ENCODE measurements at regions not wholly inside any gene's neighbourhood (a gene's known extent, or its start where the extent isn't known, plus 50 kb on each side); places are given as distances from the start of the nearest gene placed in this dataset.

DNA sequence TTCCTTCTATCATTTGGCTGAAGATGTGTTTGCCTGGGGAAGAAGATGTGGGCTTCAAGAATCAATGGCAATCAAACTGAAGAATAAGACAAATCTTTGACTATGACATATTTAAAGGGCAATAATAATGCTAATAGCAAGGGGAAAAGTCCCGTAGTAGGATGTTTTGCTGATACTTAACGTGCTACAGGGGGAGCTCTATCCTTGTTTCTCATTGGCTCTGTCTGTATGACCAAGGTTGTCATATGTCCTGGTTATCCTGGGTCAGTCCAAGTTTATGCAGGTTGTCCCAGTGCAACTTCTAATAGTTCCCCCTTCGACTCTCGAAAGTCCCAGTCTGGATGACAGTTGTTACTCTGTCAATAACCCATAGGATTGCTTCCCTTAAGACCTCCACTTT is 321.3 kb downstream of the DHX35 start:
- H3K4me3 ChIP-seq, result no peak overlapping the region
- H3K4me1 ChIP-seq, result peaks cover 0 to 12% (median 6%) of the 10 kb centered on the region in 4 donors
- H3K27me3 ChIP-seq, result no peaks in the 10 kb centered on the region
- DNase-seq, result no peak
- intact Hi-C loops (cut with DNase I), result loop anchor here (5.0 kb wide), 1 partner anchor 1404 kb away; the partner anchor contains the start of gene MAFB
- no peaks in the 10 kb centered on the region for H3K9me3 ChIP-seq
- WGBS, 2 donors, result 66 to 76% methylated on average over 4 of the region's 4 CpGs
- H3K36me3 ChIP-seq, result no peaks in the 10 kb centered on the region
- no peak overlapping the region for H3K27ac ChIP-seq
- TF ChIP-seq EP300 (IDR thresholded peaks at IDR 0.05) (no peak), POLR2AphosphoS5 (IDR thresholded peaks at IDR 0.05) (no peak), POLR2A (IDR thresholded peaks at IDR 0.05) (no peak)
- TF ChIP-seq, protein P1, sequence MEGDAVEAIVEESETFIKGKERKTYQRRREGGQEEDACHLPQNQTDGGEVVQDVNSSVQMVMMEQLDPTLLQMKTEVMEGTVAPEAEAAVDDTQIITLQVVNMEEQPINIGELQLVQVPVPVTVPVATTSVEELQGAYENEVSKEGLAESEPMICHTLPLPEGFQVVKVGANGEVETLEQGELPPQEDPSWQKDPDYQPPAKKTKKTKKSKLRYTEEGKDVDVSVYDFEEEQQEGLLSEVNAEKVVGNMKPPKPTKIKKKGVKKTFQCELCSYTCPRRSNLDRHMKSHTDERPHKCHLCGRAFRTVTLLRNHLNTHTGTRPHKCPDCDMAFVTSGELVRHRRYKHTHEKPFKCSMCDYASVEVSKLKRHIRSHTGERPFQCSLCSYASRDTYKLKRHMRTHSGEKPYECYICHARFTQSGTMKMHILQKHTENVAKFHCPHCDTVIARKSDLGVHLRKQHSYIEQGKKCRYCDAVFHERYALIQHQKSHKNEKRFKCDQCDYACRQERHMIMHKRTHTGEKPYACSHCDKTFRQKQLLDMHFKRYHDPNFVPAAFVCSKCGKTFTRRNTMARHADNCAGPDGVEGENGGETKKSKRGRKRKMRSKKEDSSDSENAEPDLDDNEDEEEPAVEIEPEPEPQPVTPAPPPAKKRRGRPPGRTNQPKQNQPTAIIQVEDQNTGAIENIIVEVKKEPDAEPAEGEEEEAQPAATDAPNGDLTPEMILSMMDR (IDR thresholded peaks at IDR 0.05), result no peak

DNA sequence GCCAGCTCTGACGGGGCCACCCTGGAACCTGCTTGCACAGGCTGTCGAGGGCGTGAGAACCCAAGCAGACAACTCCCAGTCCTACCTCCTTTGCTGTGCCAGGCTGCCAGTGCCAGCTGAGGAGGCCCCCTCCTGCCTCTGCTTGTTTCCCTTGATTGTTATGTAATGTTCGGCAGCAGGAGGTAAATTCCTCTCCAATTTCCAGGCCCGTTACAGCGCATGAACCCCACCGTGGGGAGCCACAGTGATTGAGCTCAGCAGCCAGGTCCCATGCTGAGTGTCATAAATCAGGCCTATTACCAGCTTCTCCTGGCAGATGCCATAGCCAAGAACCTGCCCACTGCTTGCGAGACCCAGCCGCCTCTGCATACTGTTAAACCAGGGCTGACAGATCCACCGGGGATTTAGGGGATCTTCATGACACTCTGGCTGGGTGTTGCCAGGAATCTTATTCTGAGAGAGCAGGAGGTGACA is 320.5 kb downstream of the DHX35 start:
- no peak for TF ChIP-seq POLR2A (IDR thresholded peaks at IDR 0.05)
- TF ChIP-seq EP300 (IDR thresholded peaks at IDR 0.05), result peak in 2 of 4 donors; percentile 15 to 69
- TF ChIP-seq, protein P1 (IDR thresholded peaks at IDR 0.05), result no peak
- peak; percentile 71 to 92 (median 82) for TF ChIP-seq POLR2AphosphoS5 (IDR thresholded peaks at IDR 0.05)
- Histone ChIP-seq H3K4me3 (no peak overlapping the region), H3K27me3 (no peaks in the 10 kb centered on the region), H3K27ac (peak overlapping the region in 2 of 4 donors; percentile 51 to 54), H3K9me3 (no peaks in the 10 kb centered on the region), H3K4me1 (peaks cover 0 to 12% (median 6%) of the 10 kb centered on the region in 4 donors), H3K36me3 (no peaks in the 10 kb centered on the region)
- intact Hi-C loops (cut with DNase I), result loop anchor here (5.0 kb wide), 1 partner anchor 1405 kb away; the partner anchor contains the start of gene MAFB
- 59 to 73% methylated on average over 10 of the region's 10 CpGs for WGBS, 2 donors
- peak; percentile 91 for DNase-seq

DNA sequence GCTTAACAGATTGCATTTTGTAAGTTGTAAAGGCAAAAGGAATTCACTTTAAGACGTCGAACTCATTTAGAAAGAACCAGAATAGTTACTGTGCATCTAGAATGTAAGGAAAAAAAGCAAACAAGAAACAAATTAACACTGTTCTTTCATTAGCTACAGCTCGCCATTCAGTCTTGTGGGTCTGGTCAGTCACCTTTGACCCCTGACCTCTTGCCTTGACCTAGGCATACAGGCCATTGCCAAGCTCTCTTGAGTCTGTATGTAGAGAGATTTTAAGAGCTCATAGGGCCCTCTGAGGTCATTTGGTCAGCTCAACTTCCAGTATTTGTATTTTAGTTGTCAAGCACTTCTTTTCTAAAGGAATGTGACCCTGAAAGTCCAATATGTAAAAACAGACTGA is 318.7 kb downstream of the DHX35 start:
- DNase-seq, result no peak
- 66 to 76% methylated on average over 3 of the region's 3 CpGs for WGBS, 2 donors

DNA sequence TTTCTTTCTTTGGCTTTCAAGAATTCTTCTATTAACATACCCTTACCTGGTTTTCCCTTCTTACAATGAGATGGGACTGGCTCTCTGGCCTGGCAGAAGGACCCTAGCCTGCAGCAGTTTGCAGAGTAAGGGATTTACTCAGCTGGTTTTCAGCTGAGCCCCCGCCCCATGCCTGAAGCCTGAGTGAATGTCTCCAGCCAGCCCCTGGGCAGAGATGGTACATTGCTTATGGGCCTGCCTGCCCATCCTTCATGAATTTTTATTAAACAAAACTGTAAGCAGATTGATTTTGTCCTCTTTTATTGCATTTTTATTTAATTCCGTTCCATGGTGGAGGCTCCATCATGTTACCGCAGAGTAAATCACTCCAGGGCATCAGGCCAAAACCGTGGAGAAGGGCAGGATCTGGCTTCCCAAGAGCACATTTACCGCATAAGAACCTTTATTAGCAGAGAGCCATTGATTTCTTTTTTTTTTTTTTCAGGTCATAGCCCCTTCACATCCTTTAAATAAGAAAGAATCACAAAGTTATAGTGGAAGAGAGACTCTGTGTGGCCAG is 316.2 kb downstream of the DHX35 start:
- H3K9me3 ChIP-seq, result peaks cover 0 to 3% (median 0%) of the 10 kb centered on the region in 4 donors
- H3K4me1 ChIP-seq, result peaks cover 0 to 12% (median 6%) of the 10 kb centered on the region in 4 donors
- intact Hi-C loops (cut with DNase I), result no loop called here
- WGBS, 2 donors, result 76% methylated on average over 5 of the region's 5 CpGs
- no peak overlapping the region for H3K27ac ChIP-seq
- no peaks in the 10 kb centered on the region for H3K27me3 ChIP-seq
- H3K4me3 ChIP-seq, result no peak overlapping the region
- H3K36me3 ChIP-seq, result no peaks in the 10 kb centered on the region
- TF ChIP-seq EP300 (IDR thresholded peaks at IDR 0.05) (no peak), POLR2AphosphoS5 (IDR thresholded peaks at IDR 0.05) (no peak), POLR2A (IDR thresholded peaks at IDR 0.05) (no peak)
- TF ChIP-seq, protein P1 (IDR thresholded peaks at IDR 0.05), result no peak
- no peak for DNase-seq

More for the DNA sequence above, 318.7 kb downstream of the DHX35 start:
- H3K36me3 ChIP-seq, result no peaks in the 10 kb centered on the region
- intact Hi-C loops (cut with DNase I), result loop anchor here (5.0 kb wide), 1 partner anchor 1406 kb away; the partner anchor contains the start of gene MAFB
- H3K9me3 ChIP-seq, result peaks cover 0 to 2% (median 0%) of the 10 kb centered on the region in 4 donors
- no peaks in the 10 kb centered on the region for H3K27me3 ChIP-seq
- peaks cover 0 to 12% (median 6%) of the 10 kb centered on the region in 4 donors for H3K4me1 ChIP-seq
- no peak overlapping the region for H3K4me3 ChIP-seq
- H3K27ac ChIP-seq, result no peak overlapping the region
- no peak for TF ChIP-seq POLR2A (IDR thresholded peaks at IDR 0.05)
- TF ChIP-seq EP300 (IDR thresholded peaks at IDR 0.05), result no peak
- TF ChIP-seq, protein P1 (IDR thresholded peaks at IDR 0.05), result no peak
- TF ChIP-seq POLR2AphosphoS5 (IDR thresholded peaks at IDR 0.05), result no peak

Measured in sigmoid colon (tissue), 6 donors.